ENCODE measurements at regions not wholly inside any gene's neighbourhood (a gene's known extent, or its start where the extent isn't known, plus 50 kb on each side); places are given as distances from the start of the nearest gene placed in this dataset.

DNA sequence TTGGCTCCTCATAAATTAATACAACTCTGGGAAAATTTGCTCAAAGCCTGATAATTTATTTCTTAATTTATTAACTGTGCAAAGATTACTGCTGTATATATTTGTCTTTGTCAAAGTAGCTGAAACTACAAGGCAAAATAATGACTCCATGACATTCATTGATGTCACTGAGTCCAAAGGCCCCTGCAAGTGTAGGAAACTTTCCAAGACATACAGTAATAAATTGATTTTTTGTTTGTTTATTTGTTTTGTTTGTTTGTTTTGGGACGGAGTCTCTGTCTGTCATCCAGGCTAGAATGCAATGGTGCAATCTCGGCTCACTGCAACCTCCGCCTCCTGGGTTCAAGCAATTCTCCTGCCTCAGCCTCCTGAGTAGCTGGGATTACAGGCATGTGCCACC lies 96.8 kb upstream of the LPP start:
- H3K27me3 Mint-ChIP-seq, result no peaks in the 10 kb centered on the region
- POLR2A ChIA-PET, result interaction anchor here (1.2 kb wide), 1 partner anchor 313 kb away, joined by 3 read pairs; no protein-coding TSS in a partner anchor
- H3K4me3 Mint-ChIP-seq, result no peak overlapping the region
- H3K4me1 Mint-ChIP-seq, result peaks cover 14% of the 10 kb centered on the region
- no peaks in the 10 kb centered on the region for H3K36me3 Mint-ChIP-seq (ENCODE audit: low read depth)
- DNase-seq, result no peak
- CTCF ChIA-PET, result interaction anchor here (1.1 kb wide), 2 partner anchors 10 to 309 kb away, joined by 3 read pairs; no protein-coding TSS in a partner anchor
- no peaks in the 10 kb centered on the region for H3K9me3 Mint-ChIP-seq
- H3K27ac Mint-ChIP-seq, result no peak overlapping the region

DNA sequence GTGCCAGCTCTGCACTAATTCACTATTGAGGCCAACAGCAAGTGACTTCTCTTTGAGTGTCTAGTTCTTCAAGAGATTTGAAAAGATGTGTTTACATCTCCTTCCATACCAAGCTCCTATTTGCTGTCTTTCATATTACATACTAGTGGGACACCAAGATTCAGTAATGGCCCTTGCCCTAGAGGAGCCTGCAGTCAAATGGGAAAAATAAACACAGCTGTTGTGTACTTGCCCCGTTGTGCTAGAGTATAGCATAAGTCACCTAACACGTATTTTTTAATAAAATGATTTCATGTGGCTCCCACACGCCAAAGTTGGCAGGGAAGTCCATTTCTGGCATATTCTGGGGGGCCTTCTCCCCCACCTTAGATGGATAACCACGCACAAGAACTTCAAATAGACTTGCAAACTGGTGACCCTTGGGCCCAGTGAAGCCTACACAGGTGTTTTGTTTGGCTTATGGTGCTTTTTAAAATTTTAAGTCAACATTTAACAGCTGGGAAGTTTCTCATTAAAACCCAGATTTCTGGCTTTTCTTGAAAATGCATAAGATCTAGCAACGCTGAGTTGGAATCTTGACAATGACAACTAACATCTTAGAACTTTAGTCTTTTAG lies 95.3 kb upstream of the LPP start:
- no peaks in the 10 kb centered on the region for H3K36me3 Mint-ChIP-seq (ENCODE audit: low read depth)
- H3K27ac Mint-ChIP-seq, result no peak overlapping the region
- POLR2A ChIA-PET, result no interaction called here
- CTCF ChIA-PET, result no interaction called here
- no peaks in the 10 kb centered on the region for H3K27me3 Mint-ChIP-seq
- DNase-seq, result no peak
- no peak overlapping the region for H3K4me3 Mint-ChIP-seq
- no peaks in the 10 kb centered on the region for H3K9me3 Mint-ChIP-seq
- peaks cover 18% of the 10 kb centered on the region for H3K4me1 Mint-ChIP-seq

DNA sequence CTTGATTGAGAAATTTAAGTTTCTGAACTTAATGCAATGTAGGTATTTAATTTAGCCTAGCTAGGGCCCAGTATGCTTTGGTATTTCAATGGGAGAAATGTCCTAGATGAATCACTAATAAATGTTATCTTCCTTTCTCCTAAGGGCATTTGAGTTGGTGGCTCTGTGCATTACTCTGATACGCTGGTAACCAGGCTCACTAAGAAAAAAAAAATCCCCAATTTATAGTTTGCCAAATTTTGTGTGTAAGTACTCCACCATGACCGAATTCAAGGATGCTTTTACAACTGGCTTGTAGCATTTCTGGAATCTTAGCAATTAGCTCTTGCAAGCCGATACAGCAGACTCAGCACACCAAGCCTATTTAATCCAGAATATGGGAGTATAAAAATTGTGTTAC lies 94.6 kb upstream of the LPP start:
- POLR2A ChIA-PET, result interaction anchor here (1.4 to 2.9 kb wide), 3 partner anchors 9 to 313 kb away, joined by 4 to 11 read pairs (median 6); partner anchors contain the start of gene BCL6
- no peak for DNase-seq
- Mint-ChIP-seq H3K36me3 (ENCODE audit: low read depth) (no peaks in the 10 kb centered on the region), H3K27me3 (no peaks in the 10 kb centered on the region), H3K4me3 (no peak overlapping the region), H3K4me1 (peaks cover 18% of the 10 kb centered on the region), H3K27ac (no peak overlapping the region), H3K9me3 (no peaks in the 10 kb centered on the region)
- CTCF ChIA-PET, result interaction anchor here (3.3 kb wide), 1 partner anchor 319 kb away, joined by 10 read pairs; no protein-coding TSS in a partner anchor

DNA sequence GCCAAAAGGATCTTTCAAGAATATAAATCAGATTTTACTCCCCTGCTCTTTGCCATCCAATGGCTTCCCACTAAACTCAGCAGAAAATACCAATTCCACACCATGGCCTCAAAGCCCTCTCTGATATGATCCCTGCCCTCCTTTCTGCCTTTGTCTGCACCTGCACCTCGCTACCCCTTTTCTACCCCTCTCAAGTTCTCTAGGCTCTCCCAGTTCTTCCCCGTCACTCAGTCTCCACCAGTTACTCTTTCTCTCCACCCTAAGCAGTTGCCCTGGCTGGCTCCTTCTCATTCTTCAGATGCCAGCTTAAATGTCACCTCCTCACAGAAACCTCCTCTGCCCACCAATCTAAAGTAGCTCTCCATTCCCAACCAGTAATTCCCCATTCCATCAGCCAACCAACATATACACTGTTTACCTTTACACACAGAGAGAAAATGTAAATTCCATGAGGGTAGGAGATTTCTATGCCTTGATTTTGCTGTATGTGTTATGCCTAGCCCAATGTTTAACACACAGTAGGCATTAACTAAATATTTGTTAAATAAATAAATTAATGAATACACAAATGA lies 93.6 kb upstream of the LPP start:
- DNase-seq, result no peak
- H3K4me1 Mint-ChIP-seq, result peaks cover 18% of the 10 kb centered on the region
- POLR2A ChIA-PET, result interaction anchor here (1.4 to 2.9 kb wide), 3 partner anchors 10 to 314 kb away, joined by 4 to 11 read pairs (median 6); partner anchors contain the start of gene BCL6
- H3K27ac Mint-ChIP-seq, result no peak overlapping the region
- H3K9me3 Mint-ChIP-seq, result no peaks in the 10 kb centered on the region
- no peak overlapping the region for H3K4me3 Mint-ChIP-seq
- no peaks in the 10 kb centered on the region for H3K27me3 Mint-ChIP-seq
- no peaks in the 10 kb centered on the region for H3K36me3 Mint-ChIP-seq (ENCODE audit: low read depth)
- CTCF ChIA-PET, result interaction anchor here (0.5 to 3.3 kb wide), 4 partner anchors 111 to 895 kb away, joined by 3 to 10 read pairs (median 3); no protein-coding TSS in a partner anchor

DNA sequence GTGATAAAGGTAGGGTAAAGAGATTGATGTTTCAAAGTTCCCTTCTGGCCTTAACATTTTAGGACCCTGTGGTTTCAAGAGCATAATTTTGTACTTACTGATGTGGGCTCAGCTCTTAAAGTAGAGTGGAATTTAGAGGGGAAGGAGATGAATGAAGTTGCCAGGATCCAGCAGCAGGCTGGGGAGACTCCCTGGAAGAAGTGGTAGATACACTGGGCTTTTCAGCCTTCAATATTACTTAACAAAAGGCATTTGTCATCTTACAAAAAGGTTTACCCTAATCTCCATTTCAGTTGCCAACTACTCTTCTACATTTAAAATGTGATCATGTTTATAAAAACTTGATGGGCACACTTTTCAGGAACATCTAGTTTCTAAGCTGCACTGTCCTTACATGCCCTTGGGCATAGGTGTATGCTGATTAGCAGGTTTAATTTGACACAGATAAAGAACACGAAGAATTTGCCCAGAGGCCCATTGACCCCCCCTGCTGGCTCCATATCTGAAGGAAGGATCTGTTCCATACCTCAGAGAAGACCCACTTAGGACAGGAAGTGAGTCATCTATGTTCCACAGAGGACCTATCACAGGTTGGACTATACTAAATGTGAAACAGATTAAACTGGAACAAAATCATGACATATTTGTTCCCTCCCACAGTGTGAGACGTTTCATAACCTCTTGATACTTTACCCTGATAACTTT lies 93.0 kb upstream of the LPP start:
- Mint-ChIP-seq H3K27ac (no peak overlapping the region), H3K4me3 (no peak overlapping the region), H3K36me3 (ENCODE audit: low read depth) (no peaks in the 10 kb centered on the region), H3K27me3 (no peaks in the 10 kb centered on the region), H3K9me3 (no peaks in the 10 kb centered on the region), H3K4me1 (peaks cover 18% of the 10 kb centered on the region)
- ChIA-PET POLR2A (interaction anchor here (0.8 to 2.9 kb wide), 4 partner anchors 11 to 315 kb away, joined by 3 to 11 read pairs (median 4); partner anchors contain the start of gene BCL6), CTCF (interaction anchor here (1.8 to 3.3 kb wide), 2 partner anchors 320 to 894 kb away, joined by 3 to 10 read pairs; no protein-coding TSS in a partner anchor)
- peak; percentile 63 for DNase-seq

DNA sequence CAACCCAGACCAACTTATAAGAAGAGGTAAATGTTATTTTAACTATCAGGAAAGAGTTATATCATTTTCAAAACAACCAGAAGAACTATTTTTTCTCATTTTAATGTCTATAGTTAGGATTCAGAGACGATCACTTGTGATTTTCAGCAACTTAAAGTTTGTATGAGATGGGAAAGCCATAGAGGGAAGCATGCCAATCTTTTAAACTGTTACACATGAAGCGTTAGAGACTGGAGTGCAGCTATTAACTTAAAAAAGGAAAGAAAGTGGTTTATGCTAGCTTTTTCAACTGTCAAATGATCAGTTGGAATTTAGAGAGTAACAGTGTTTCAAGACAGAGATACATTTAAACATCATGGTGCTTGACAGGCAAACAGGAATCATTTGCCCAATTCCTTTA lies 91.7 kb upstream of the LPP start:
- no peak for DNase-seq
- H3K4me3 Mint-ChIP-seq, result no peak overlapping the region
- no peaks in the 10 kb centered on the region for H3K36me3 Mint-ChIP-seq (ENCODE audit: low read depth)
- POLR2A ChIA-PET, result interaction anchor here (0.8 kb wide), 1 partner anchor 292 kb away, joined by 3 read pairs; no protein-coding TSS in a partner anchor
- no peak overlapping the region for H3K27ac Mint-ChIP-seq
- peaks cover 18% of the 10 kb centered on the region for H3K4me1 Mint-ChIP-seq
- no peaks in the 10 kb centered on the region for H3K27me3 Mint-ChIP-seq
- CTCF ChIA-PET, result interaction anchor here (0.6 to 3.3 kb wide), 4 partner anchors 90 to 893 kb away, joined by 3 to 10 read pairs (median 3); no protein-coding TSS in a partner anchor
- no peaks in the 10 kb centered on the region for H3K9me3 Mint-ChIP-seq

DNA sequence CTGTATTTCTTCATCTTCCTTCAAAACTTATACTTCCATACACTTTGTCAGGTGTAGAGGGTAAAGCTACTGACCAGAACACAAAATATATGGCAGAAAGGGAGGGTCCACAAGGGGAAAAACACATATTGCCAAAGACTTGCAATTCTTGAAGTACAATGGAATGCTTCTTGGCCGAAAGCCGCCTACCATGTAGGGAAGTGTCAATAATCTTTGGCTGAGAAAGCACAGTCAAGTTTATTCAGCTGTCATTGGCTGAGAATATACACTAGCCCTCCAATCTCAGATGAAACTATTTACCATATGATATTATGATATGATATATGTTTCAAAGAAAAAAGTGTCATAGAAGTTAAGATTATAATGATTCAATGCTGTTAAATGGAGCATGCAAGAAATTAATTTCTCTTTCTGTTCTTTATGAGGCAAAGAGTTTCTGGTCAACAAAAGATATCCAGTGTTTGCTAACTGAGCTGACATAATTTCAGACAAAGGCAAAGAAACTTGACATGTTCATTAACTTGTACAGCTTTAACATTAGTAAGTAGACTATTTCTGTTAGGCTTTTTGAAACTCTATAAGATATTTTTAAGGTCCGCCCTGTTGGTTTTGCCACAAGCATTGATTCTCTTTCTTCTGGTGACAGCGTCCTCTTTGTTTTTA lies 89.0 kb upstream of the LPP start:
- Mint-ChIP-seq H3K9me3 (no peaks in the 10 kb centered on the region), H3K27ac (no peak overlapping the region), H3K27me3 (no peaks in the 10 kb centered on the region), H3K4me1 (peaks cover 18% of the 10 kb centered on the region), H3K36me3 (ENCODE audit: low read depth) (no peaks in the 10 kb centered on the region), H3K4me3 (no peak overlapping the region)
- ChIA-PET CTCF (interaction anchor here (1.2 kb wide), 2 partner anchors 317 to 324 kb away, joined by 3 read pairs; no protein-coding TSS in a partner anchor), POLR2A (no interaction called here)
- no peak for DNase-seq

DNA sequence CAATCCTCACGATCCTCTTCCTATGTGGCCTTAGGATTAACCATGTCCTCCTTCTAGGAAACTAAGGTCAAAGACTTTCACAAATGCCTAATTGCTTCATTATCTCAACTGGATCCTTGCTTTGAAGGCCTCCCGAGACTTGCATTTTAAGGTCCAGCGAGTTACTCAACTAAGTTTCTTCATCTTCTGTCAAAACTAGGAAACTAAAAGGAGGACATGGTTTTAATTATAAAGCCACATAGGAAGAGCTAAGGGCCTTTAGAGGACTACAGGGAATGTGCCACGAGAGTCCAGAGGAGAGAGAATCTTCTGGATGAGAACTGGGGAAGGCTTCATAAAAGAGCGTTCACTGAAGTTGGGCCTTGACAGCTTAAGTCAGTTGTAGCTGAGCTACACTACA lies 87.8 kb upstream of the LPP start:
- no peaks in the 10 kb centered on the region for H3K36me3 Mint-ChIP-seq (ENCODE audit: low read depth)
- peaks cover 1% of the 10 kb centered on the region for H3K27me3 Mint-ChIP-seq
- ChIA-PET CTCF (no interaction called here), POLR2A (no interaction called here)
- no peak for DNase-seq
- no peaks in the 10 kb centered on the region for H3K9me3 Mint-ChIP-seq
- H3K4me1 Mint-ChIP-seq, result peaks cover 10% of the 10 kb centered on the region
- H3K27ac Mint-ChIP-seq, result no peak overlapping the region
- H3K4me3 Mint-ChIP-seq, result no peak overlapping the region

DNA sequence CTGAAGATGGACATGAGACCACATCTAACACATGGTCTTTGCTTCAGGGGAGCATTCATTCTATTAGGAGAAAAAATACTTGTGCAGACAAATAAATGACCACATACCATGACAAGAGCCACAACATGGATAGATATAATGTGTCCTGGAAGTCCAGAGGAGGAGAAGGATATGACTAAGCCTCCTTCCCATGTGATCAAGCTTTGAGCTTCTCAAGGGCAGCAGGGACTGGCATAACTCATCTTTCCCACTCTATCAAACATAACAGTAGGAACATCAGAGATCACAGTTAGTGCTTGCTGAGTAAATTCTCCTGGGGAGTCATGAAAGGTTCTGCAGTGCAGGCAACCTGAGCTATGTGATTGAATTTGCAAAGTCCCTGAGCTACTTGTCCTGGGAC lies 86.0 kb upstream of the LPP start:
- Mint-ChIP-seq H3K9me3 (no peaks in the 10 kb centered on the region), H3K4me1 (no peaks in the 10 kb centered on the region), H3K4me3 (no peak overlapping the region), H3K36me3 (ENCODE audit: low read depth) (no peaks in the 10 kb centered on the region), H3K27me3 (peaks cover 1% of the 10 kb centered on the region), H3K27ac (no peak overlapping the region)
- no peak for DNase-seq
- ChIA-PET CTCF (no interaction called here), POLR2A (no interaction called here)

DNA sequence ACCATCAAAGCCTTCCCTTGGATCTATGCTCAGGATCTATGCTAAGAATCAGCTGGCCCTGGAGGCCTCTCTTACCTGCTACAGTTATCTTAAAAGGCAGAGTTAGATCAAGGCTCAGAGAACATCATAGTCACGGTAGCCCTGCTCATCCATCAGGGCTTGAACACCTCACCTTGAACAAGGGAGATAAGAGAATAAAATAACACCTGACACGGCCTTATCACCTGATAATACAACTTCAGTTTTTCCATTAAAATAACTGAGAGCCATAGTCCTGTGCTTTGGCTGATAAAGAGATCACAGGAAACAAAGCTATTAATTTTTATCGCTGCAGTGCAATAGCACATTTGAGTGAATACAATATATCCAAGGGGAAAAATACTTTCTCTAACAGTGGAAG lies 85.6 kb upstream of the LPP start:
- no peaks in the 10 kb centered on the region for H3K4me1 Mint-ChIP-seq
- H3K36me3 Mint-ChIP-seq (ENCODE audit: low read depth), result no peaks in the 10 kb centered on the region
- peaks cover 1% of the 10 kb centered on the region for H3K27me3 Mint-ChIP-seq
- no peak overlapping the region for H3K27ac Mint-ChIP-seq
- ChIA-PET CTCF (no interaction called here), POLR2A (no interaction called here)
- H3K4me3 Mint-ChIP-seq, result no peak overlapping the region
- no peaks in the 10 kb centered on the region for H3K9me3 Mint-ChIP-seq
- no peak for DNase-seq

DNA sequence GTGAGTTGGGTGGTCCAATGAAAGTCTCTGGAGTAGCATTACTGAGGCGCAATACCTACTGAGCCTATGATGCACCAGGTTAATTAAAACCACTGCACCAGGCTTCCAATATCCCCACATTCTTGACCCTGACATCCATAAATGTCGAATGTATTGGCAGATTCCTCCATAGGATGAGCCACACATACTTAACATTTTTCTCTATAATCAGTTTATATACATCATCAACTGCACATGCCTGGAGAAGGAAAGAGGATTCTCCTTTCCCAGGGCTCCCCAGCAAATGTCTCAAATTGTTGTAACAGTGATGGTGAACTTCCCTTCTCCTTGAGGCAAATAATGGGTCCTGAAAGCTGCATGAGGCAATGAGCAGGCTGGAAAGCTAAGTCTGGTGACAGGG lies 82.3 kb upstream of the LPP start:
- no peak for DNase-seq
- H3K36me3 Mint-ChIP-seq (ENCODE audit: low read depth), result no peaks in the 10 kb centered on the region
- H3K4me1 Mint-ChIP-seq, result no peaks in the 10 kb centered on the region
- no peak overlapping the region for H3K27ac Mint-ChIP-seq
- POLR2A ChIA-PET, result no interaction called here
- H3K9me3 Mint-ChIP-seq, result no peaks in the 10 kb centered on the region
- peaks cover 1% of the 10 kb centered on the region for H3K27me3 Mint-ChIP-seq
- CTCF ChIA-PET, result no interaction called here
- no peak overlapping the region for H3K4me3 Mint-ChIP-seq

DNA sequence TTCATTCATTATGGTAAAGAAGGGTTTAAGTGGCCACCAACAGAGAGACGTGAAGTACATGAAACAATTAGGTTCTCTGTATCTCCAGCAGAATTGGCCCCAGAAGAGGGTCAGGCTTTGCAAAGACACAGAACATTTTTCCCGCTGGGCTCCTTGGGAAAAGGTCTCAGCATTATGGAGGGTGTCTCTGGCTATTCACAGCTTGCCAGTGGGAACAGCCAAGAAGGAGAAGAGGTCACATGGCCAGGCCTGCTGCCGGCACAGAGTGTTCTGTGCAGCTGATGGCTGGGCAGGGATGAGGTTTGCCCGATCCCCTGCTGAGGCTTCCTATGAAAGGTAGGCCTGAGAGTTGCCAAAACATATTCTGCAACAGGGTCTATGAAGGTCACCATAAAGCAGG lies 77.8 kb upstream of the LPP start:
- no peak for DNase-seq
- CTCF ChIA-PET, result no interaction called here
- no peaks in the 10 kb centered on the region for H3K36me3 Mint-ChIP-seq (ENCODE audit: low read depth)
- no peak overlapping the region for H3K27ac Mint-ChIP-seq
- H3K27me3 Mint-ChIP-seq, result no peaks in the 10 kb centered on the region
- no peak overlapping the region for H3K4me3 Mint-ChIP-seq
- H3K4me1 Mint-ChIP-seq, result peaks cover 9% of the 10 kb centered on the region
- H3K9me3 Mint-ChIP-seq, result peaks cover 5% of the 10 kb centered on the region
- POLR2A ChIA-PET, result no interaction called here
